Heart left ventricle (tissue), 13 donors: ENCODE measurements at regions not wholly inside any gene's neighbourhood (a gene's known extent, or its start where the extent isn't known, plus 50 kb on each side); places are given as distances from the start of the nearest gene placed in this dataset.

ENCODE experiments used
- CTCF ChIP-seq, 12 donors: fragments of 200-600 bp; sonication (generic) in 4 of 12; IDR thresholded peaks; one replicate each; pipeline versions ENCODE4 v1.5.0 to v1.8.0; 2018 to 2022; ENCODE audit warnings: antibody characterized with exemption in 12 of 12, mild to moderate bottlenecking in 5 of 12
- POLR2A ChIP-seq, 2 donors: fragments of 450-650 bp; IDR thresholded peaks; one replicate each; pipeline ENCODE4 v1.6.1; 2017; ENCODE audit warnings: antibody characterized with exemption in 2 of 2, mild to moderate bottlenecking in 2 of 2, moderate library complexity in 2 of 2
- donor health status: ischemic (EF 13 %, LVEDD 7.1; RV severe dilation, severe dysfunction).
- donor health status: DM: no; HTN: yes; CAD: no.
- donor health status: DM: no; HTN: no; CAD: no.
- donor health status: ischemic (EF 25% LVEDD 6.9; RV normal size, moderate dysfunction).
- donor health status: ischemic (EF 25% LVEDD 5.7; RV mildly dilated, moderate dysfunction).
- donor health status: ischemic (EF 35%, LVEDD 5.7; RV mildly dilated, moderate dysfunction).
- donor health status: nonischemic (EF 11% LVEDD 7.7; RV severe dilation, severe dysfunction).
- donor health status: DM: yes; HTN: yes; CAD: no.
- donor health status: PGD.
- donor health status: ischemic (EF 29% LVEDD 5.4; RV normal size, mild dysfunction).
- donor health status: nonischemic (EF 23%, LVEDD 6.1; RV moderate dilation, normal function).

GRCh38 chr5:68459093-68459809 is 243.7 kb downstream of the PIK3R1 start:
- TF ChIP-seq CTCF (IDR thresholded peaks at IDR 0.05), result no peak
- TF ChIP-seq POLR2A (IDR thresholded peaks at IDR 0.05), result no peak
